Esophagus squamous epithelium (tissue), 4 donors: ENCODE measurements at regions not wholly inside any gene's neighbourhood (a gene's known extent, or its start where the extent isn't known, plus 50 kb on each side); places are given as distances from the start of the nearest gene placed in this dataset.

Experiments
- CTCF ChIP-seq, 6 experiments: fragments of 450-650 bp in 4 of 6; fragments of 200-600 bp in 2 of 6; sonication (generic) in 2 of 6; IDR thresholded peaks; one replicate each; pipeline ENCODE4 v1.5.1; 2016 to 2019; ENCODE audit warnings: antibody characterized with exemption in 6 of 6, mild to moderate bottlenecking in 4 of 6, moderate library complexity in 4 of 6
- POLR2A ChIP-seq, 4 donors: fragments of 450-650 bp; IDR thresholded peaks; one replicate each; pipeline ENCODE4 v1.6.1; 2017; ENCODE audit warnings: antibody characterized with exemption in 4 of 4, mild to moderate bottlenecking in 4 of 4, moderate library complexity in 3 of 4

DNA sequence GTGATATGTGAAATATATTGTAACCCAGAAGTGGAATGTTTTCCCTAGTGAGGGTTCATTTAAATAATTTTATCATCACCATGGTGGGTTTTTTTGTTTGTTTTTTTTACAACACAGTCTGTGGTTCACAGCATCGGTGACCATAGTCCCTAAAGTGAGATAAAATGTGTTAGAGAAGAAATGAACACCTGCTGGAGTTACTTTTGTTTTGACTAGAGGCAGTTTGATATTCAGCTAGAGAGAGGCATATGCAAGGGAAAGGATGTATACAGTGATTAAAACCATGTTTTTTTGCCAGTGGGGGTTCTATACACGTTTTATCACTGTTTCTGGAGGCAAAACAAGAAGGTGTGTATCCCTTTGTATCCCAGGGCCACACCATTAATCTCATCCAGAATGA, 541.5 kb downstream of the PCDH7 start:
- TF ChIP-seq POLR2A (IDR thresholded peaks at IDR 0.05) (no peak), CTCF (IDR thresholded peaks at IDR 0.05) (no peak)
